ENCODE measurements at regions not wholly inside any gene's neighbourhood (a gene's known extent, or its start where the extent isn't known, plus 50 kb on each side); places are given as distances from the start of the nearest gene placed in this dataset.

DNA sequence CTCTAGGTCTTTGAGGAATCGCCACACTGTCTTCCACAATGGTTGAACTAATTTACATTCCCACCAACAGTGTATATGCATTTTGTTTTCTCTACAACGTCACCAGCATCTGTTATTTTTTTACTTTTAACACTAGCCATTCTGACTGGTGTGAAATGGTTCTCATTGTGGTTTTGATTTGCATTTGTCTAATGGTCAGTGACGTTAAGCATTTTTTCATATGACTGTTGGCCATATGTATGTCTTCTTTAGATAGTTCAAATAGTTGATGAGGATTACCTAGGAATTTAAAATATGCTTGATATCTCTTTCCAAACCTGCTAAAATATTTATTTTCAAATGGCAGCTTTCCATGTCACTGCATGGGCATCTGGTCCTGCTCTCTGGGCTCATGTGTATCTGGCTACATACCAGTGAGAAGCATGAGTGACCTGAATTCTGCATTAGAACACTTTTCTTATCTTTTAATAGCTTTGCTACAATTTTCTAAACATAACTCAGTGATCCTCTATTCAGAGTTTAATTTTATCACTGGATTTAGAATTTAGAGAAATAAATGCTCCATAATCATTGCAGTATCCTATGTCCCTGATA is 95.8 kb upstream of the ADAMTS16 start:
- Histone ChIP-seq H3K9me3 (ENCODE audit: control insufficient read depth, low read length) (peaks cover under 1% of the 10 kb centered on the region), H3K4me1 (ENCODE audit: control insufficient read depth, insufficient read depth, low read length) (no peaks in the 10 kb centered on the region), H3K36me3 (ENCODE audit: control insufficient read depth, insufficient read depth, low read length, severe bottlenecking) (no peaks in the 10 kb centered on the region), H3K27me3 (replicated peaks; ENCODE audit: control insufficient read depth, insufficient read depth, low read length) (peaks cover 17% of the 10 kb centered on the region), H3K9ac (ENCODE audit: low read length) (no peak overlapping the region), H3K4me3 (ENCODE audit: low read length) (no peak overlapping the region)
- no peak for DNase-seq (ENCODE audit: low read depth)

DNA sequence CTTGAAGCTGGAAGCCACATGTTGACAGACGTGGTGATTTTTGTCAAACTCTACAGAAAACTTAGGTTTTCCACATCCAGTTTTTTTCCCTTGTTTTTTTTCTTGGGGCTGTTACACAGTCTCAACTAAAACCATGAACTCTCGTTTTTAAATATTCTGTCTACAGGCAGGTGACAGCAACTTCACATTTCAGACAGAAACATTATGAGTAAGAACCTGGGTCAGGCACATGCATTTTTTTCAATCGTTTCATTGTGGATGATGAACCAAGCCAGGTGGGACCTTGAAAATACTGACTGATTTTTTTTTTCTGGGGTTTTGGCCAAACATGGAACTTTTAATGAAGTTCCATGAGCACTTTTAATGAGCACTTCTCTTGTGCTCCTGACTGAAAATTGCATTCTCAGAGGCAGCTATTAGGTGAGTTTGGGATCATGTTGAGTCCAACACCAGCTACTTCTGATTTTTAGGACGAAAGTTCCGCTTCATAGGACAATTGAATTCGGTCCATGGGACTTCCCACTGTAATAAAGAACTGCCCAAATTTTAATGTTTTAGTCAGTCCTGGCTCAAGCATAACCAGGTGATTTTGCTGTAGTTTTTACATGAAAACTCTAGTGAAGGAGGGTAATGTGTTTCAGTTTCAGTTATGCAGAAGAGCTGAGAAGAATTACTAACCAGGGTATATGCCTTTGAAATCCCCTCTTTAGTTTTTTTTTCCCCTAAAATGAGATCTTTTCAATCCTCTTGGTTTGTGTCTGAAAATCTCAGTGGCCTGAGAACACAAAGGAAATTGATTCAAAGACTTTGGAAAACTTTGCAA is 93.2 kb upstream of the ADAMTS16 start:
- no peak for DNase-seq (ENCODE audit: low read depth)
- no peaks in the 10 kb centered on the region for H3K4me1 ChIP-seq (ENCODE audit: control insufficient read depth, insufficient read depth, low read length)
- H3K27me3 ChIP-seq (replicated peaks; ENCODE audit: control insufficient read depth, insufficient read depth, low read length), result peaks cover 11% of the 10 kb centered on the region
- no peak overlapping the region for H3K9ac ChIP-seq (ENCODE audit: low read length)
- no peak overlapping the region for H3K4me3 ChIP-seq (ENCODE audit: low read length)
- no peaks in the 10 kb centered on the region for H3K36me3 ChIP-seq (ENCODE audit: control insufficient read depth, insufficient read depth, low read length, severe bottlenecking)
- no peaks in the 10 kb centered on the region for H3K9me3 ChIP-seq (ENCODE audit: control insufficient read depth, low read length)

DNA sequence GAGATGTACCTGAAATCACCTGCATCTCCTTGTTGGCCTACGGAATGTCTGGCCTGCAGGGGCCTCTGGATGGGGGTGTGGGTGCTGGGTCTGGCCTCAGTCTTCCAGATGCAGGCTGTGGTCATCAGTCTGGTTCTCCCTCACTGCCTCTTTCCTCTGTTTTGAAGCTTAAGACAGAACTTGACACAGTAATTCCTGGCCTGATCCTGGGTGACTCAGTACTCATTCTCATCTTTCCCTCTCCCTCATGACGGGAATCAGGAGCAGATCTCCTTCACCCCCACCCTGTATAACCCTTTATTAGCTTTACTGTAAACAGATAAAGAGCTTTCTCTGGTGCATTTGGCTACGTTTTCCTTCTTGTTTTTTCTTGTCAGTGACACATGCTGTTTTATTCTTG is 89.3 kb upstream of the ADAMTS16 start:
- Histone ChIP-seq H3K27me3 (replicated peaks; ENCODE audit: control insufficient read depth, insufficient read depth, low read length) (peaks cover 16% of the 10 kb centered on the region), H3K4me3 (ENCODE audit: low read length) (no peak overlapping the region), H3K4me1 (ENCODE audit: control insufficient read depth, insufficient read depth, low read length) (no peaks in the 10 kb centered on the region), H3K9me3 (ENCODE audit: control insufficient read depth, low read length) (no peaks in the 10 kb centered on the region), H3K36me3 (ENCODE audit: control insufficient read depth, insufficient read depth, low read length, severe bottlenecking) (no peaks in the 10 kb centered on the region), H3K9ac (ENCODE audit: low read length) (no peak overlapping the region)
- DNase-seq (ENCODE audit: low read depth), result no peak

DNA sequence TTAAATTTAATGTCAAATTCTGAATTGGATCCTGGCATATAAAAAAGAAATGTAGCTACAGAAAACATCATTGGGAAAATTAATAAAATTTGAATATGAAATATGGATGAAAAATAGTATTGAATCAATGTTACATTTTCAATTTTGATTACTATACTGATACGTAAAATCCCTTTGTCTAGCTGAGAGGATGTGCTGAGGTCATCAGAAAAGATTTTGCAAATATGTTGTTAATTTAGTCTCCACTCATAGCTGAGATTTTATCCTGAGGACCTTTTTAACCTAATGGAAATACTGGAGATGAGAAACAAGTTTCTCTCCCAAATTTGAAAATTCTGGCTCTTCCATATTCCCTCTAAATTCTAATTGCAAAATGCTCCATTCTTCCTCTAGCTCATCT is 84.4 kb upstream of the ADAMTS16 start:
- no peaks in the 10 kb centered on the region for H3K9me3 ChIP-seq (ENCODE audit: control insufficient read depth, low read length)
- no peak overlapping the region for H3K4me3 ChIP-seq (ENCODE audit: low read length)
- peaks cover 5% of the 10 kb centered on the region for H3K4me1 ChIP-seq (ENCODE audit: control insufficient read depth, insufficient read depth, low read length)
- no peaks in the 10 kb centered on the region for H3K36me3 ChIP-seq (ENCODE audit: control insufficient read depth, insufficient read depth, low read length, severe bottlenecking)
- DNase-seq (ENCODE audit: low read depth), result no peak
- peaks cover 8% of the 10 kb centered on the region for H3K27me3 ChIP-seq (replicated peaks; ENCODE audit: control insufficient read depth, insufficient read depth, low read length)
- no peak overlapping the region for H3K9ac ChIP-seq (ENCODE audit: low read length)

DNA sequence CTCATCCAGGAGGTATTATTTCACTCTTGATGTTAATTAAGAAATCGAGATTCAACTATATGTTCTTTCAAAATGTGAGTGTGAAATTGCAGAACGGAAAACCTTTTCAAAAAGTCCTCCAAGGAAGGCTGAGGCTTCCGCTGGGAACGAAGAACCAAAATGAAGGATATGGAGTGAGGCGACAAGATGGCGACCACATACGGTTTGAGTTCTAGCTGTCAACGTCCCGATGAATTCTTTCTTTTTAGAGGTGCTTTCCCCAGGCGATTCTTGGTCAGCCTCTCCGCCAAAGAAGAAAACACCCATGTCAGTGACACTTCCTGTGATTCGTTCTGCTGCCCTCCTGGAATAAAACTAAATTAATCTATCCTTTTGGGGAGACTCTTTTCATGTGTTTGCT is 78.3 kb upstream of the ADAMTS16 start:
- peaks cover 5% of the 10 kb centered on the region for H3K4me1 ChIP-seq (ENCODE audit: control insufficient read depth, insufficient read depth, low read length)
- no peaks in the 10 kb centered on the region for H3K9me3 ChIP-seq (ENCODE audit: control insufficient read depth, low read length)

DNA sequence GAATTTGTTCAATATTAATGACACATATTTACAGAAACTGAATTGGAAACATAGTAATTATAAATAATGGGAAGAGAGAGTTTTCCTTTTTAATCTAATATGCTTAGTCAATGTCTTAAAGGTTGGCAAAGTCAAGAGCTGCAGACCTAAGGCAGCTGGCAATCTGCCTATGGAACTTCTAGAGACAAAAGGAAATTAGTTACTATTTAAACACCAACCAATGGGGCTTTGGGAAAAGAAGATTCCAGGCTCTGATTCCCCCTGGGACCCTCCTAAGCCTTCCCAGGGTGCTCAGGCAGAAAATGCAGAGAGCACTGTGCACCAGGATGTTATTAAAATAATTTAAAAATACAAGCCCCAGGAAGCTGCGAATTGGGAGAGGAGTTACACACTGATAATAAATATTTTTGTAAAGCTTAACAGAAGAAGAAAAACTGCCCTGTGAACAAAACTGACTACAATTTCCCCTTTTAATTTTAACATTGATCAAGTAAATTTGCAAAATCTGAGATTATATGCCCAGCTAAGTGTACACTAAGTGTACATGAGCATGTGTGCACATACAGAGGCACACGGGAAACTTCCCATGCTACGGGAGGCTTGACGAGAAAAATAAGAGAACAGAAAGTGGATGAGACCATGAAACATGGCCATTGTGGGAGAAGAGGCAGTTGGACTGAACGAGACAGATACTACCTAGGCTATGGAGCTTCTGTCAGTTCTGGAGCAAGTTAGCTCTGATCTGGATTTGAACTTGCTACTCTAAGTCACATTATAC is 77.4 kb upstream of the ADAMTS16 start:
- no peak overlapping the region for H3K4me3 ChIP-seq (ENCODE audit: low read length)
- H3K9ac ChIP-seq (ENCODE audit: low read length), result no peak overlapping the region
- H3K36me3 ChIP-seq (ENCODE audit: control insufficient read depth, insufficient read depth, low read length, severe bottlenecking), result no peaks in the 10 kb centered on the region
- no peaks in the 10 kb centered on the region for H3K9me3 ChIP-seq (ENCODE audit: control insufficient read depth, low read length)
- DNase-seq (ENCODE audit: low read depth), result no peak
- H3K27me3 ChIP-seq (replicated peaks; ENCODE audit: control insufficient read depth, insufficient read depth, low read length), result peaks cover 26% of the 10 kb centered on the region
- H3K4me1 ChIP-seq (ENCODE audit: control insufficient read depth, insufficient read depth, low read length), result peaks cover under 1% of the 10 kb centered on the region

More for the DNA sequence above, 78.3 kb upstream of the ADAMTS16 start:
- H3K9ac ChIP-seq (ENCODE audit: low read length), result no peak overlapping the region
- H3K27me3 ChIP-seq (replicated peaks; ENCODE audit: control insufficient read depth, insufficient read depth, low read length), result peaks cover 20% of the 10 kb centered on the region
- H3K36me3 ChIP-seq (ENCODE audit: control insufficient read depth, insufficient read depth, low read length, severe bottlenecking), result no peaks in the 10 kb centered on the region
- no peak overlapping the region for H3K4me3 ChIP-seq (ENCODE audit: low read length)
- DNase-seq (ENCODE audit: low read depth), result no peak

DNA sequence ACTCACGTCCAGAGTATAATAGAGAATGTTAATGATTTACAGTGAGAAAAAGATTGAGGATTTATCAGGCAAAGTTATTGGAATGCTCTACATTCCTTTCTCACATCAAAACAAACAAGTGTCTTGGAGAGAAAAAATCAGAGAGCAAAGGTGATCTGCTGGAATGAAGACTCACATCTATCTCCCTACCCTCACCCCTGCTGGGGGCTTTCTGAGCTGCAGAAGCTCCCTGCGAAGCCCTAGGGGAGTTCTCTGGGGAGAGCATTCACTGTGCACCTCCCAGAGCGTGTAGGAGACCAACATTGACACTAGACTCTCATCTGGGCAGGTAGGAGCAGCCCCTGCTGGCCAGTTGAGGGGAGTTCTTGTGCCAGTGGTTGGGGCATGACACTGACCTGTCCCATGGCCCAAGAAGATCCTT is 76.6 kb upstream of the ADAMTS16 start:
- H3K4me3 ChIP-seq (ENCODE audit: low read length), result no peak overlapping the region
- no peaks in the 10 kb centered on the region for H3K9me3 ChIP-seq (ENCODE audit: control insufficient read depth, low read length)
- no peaks in the 10 kb centered on the region for H3K36me3 ChIP-seq (ENCODE audit: control insufficient read depth, insufficient read depth, low read length, severe bottlenecking)
- no peaks in the 10 kb centered on the region for H3K4me1 ChIP-seq (ENCODE audit: control insufficient read depth, insufficient read depth, low read length)
- H3K9ac ChIP-seq (ENCODE audit: low read length), result no peak overlapping the region
- peaks cover 30% of the 10 kb centered on the region for H3K27me3 ChIP-seq (replicated peaks; ENCODE audit: control insufficient read depth, insufficient read depth, low read length)
- no peak for DNase-seq (ENCODE audit: low read depth)

DNA sequence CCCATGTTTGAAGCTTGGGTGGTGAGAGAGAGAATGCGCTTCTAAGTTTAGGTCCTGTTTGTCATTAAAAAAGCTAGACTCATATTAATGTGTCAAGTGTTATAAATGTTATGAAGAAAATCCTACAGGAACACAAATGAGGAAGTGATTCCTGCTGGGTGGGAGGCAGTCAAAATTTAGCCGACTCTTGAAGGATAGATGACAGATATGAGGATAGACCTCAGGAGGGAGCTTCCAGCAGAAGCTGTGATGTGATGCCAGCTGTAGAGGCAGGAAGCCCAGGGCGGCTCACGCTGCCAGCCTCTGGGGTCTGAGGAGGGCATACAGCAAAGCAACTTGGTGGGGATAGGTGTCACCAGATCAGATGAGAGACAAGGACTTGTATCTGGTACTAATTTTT is 74.7 kb upstream of the ADAMTS16 start:
- DNase-seq (ENCODE audit: low read depth), result no peak
- no peaks in the 10 kb centered on the region for H3K36me3 ChIP-seq (ENCODE audit: control insufficient read depth, insufficient read depth, low read length, severe bottlenecking)
- H3K4me1 ChIP-seq (ENCODE audit: control insufficient read depth, insufficient read depth, low read length), result no peaks in the 10 kb centered on the region

DNA sequence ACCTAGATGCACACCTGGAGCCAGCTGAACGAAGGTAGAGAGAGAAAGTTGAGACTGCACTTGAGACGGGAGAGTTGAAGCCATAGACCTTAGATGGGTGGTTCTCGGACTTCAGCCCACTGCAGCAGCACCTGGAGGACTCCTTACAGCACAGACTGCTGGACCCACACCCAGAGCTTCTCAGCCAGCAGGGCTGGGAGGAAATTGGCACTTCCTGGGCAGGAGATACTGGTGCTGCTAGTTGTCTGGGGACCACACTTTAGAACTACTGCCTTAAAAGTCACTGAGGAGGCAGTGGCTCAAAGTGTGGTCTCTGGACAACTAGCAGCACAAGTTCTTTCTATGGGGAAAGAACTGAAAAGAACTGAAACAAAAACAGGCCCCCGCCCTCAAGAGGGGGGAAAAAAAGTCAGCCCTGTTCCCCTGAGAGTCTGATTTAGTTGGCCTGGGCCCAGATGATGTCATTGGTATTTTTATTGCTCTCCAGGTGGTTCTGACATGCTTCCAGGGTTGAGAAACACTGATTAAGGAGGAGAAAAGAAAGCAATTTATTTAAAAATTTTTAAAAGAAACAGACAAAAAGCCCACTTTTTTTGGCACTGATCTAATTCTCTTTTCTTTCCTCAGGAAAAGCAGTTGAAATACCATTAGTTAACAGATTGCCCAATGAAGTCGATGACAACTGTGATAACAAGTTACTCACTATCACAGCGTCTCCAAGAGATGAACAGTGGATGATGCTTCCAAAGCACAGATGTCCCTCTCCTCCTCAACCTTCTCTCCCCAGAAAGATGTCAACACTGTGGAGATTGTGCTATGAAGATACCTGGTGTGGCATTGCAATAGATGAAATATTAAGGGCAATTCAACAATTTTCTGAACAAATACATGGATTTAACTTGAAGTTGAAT is 73.6 kb upstream of the ADAMTS16 start:
- DNase-seq (ENCODE audit: low read depth), result no peak
- Histone ChIP-seq H3K4me1 (ENCODE audit: control insufficient read depth, insufficient read depth, low read length) (no peaks in the 10 kb centered on the region), H3K9me3 (ENCODE audit: control insufficient read depth, low read length) (no peaks in the 10 kb centered on the region), H3K27me3 (replicated peaks; ENCODE audit: control insufficient read depth, insufficient read depth, low read length) (peaks cover 51% of the 10 kb centered on the region), H3K4me3 (ENCODE audit: low read length) (no peak overlapping the region), H3K36me3 (ENCODE audit: control insufficient read depth, insufficient read depth, low read length, severe bottlenecking) (no peaks in the 10 kb centered on the region), H3K9ac (ENCODE audit: low read length) (no peak overlapping the region)

More for the DNA sequence above, 74.7 kb upstream of the ADAMTS16 start:
- Histone ChIP-seq H3K9me3 (ENCODE audit: control insufficient read depth, low read length) (no peaks in the 10 kb centered on the region), H3K27me3 (replicated peaks; ENCODE audit: control insufficient read depth, insufficient read depth, low read length) (peaks cover 42% of the 10 kb centered on the region), H3K9ac (ENCODE audit: low read length) (no peak overlapping the region), H3K4me3 (ENCODE audit: low read length) (no peak overlapping the region)

DNA sequence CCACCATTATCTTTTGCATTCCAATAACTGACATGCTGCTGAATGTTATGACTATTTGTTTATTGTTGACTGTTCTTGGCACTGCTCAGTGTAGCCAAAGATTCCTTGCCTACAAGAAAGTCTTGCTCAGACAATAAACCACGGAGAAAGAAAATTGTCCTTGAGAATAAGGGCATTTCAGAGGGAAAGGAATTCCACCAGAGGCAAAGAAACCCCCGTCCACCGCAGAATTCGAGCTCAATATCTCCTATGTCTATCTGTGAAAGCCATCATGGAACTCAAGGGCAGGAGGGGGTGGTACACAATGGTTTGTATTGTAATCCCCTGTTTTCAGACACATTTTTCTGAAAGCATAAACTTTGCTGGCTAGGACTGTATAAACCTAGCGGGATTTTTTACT is 70.3 kb upstream of the ADAMTS16 start:
- no peak overlapping the region for H3K9ac ChIP-seq (ENCODE audit: low read length)
- no peak for DNase-seq (ENCODE audit: low read depth)
- no peak overlapping the region for H3K4me3 ChIP-seq (ENCODE audit: low read length)
- H3K36me3 ChIP-seq (ENCODE audit: control insufficient read depth, insufficient read depth, low read length, severe bottlenecking), result no peaks in the 10 kb centered on the region
- H3K4me1 ChIP-seq (ENCODE audit: control insufficient read depth, insufficient read depth, low read length), result no peaks in the 10 kb centered on the region
- peaks cover 59% of the 10 kb centered on the region for H3K27me3 ChIP-seq (replicated peaks; ENCODE audit: control insufficient read depth, insufficient read depth, low read length)
- no peaks in the 10 kb centered on the region for H3K9me3 ChIP-seq (ENCODE audit: control insufficient read depth, low read length)

All from adipocyte (in vitro differentiated cells).